Glutamatergic neuron (in vitro differentiated cells): ENCODE measurements at regions not wholly inside any gene's neighbourhood (a gene's known extent, or its start where the extent isn't known, plus 50 kb on each side); places are given as distances from the start of the nearest gene placed in this dataset.

Source experiments
- DNase-seq: peaks from one replicate; pipeline ENCODE4 v3.0.0; 2022
- H3K27ac Mint-ChIP-seq: one replicate; pipeline ENCODE4 v1.8.0; 2020; ENCODE audit warnings: mild to moderate bottlenecking, mixed read lengths, inconsistent platforms; ENCODE audit not compliant: unreplicated experiment
- H3K27me3 Mint-ChIP-seq: one replicate; pipeline ENCODE4 v1.8.0; 2020; ENCODE audit warnings: mild to moderate bottlenecking, moderate library complexity, mixed read lengths, inconsistent platforms; ENCODE audit not compliant: unreplicated experiment
- H3K36me3 Mint-ChIP-seq: one replicate; pipeline ENCODE4 v1.8.0; 2020; ENCODE audit warnings: mild to moderate bottlenecking, mixed read lengths, inconsistent platforms; ENCODE audit not compliant: unreplicated experiment
- H3K4me1 Mint-ChIP-seq: one replicate; pipeline ENCODE4 v1.8.0; 2020; ENCODE audit warnings: mild to moderate bottlenecking, low read depth, mixed read lengths, inconsistent platforms; ENCODE audit not compliant: unreplicated experiment
- H3K4me3 Mint-ChIP-seq: one replicate; pipeline ENCODE4 v1.8.0; 2020; ENCODE audit warnings: mild to moderate bottlenecking, mixed read lengths, inconsistent platforms; ENCODE audit not compliant: unreplicated experiment
- H3K9me3 Mint-ChIP-seq: one replicate; pipeline ENCODE4 v1.8.0; 2020; ENCODE audit warnings: mild to moderate bottlenecking, moderate library complexity, mixed read lengths, inconsistent platforms; ENCODE audit not compliant: unreplicated experiment
- TF ChIP-seq, protein P1 (sequence below): fragments of 200-600 bp; sonication (generic); IDR thresholded peaks from one replicate; pipeline ENCODE4 v1.5.0; 2021; ENCODE audit not compliant: partially characterized antibody, unreplicated experiment

DNA sequence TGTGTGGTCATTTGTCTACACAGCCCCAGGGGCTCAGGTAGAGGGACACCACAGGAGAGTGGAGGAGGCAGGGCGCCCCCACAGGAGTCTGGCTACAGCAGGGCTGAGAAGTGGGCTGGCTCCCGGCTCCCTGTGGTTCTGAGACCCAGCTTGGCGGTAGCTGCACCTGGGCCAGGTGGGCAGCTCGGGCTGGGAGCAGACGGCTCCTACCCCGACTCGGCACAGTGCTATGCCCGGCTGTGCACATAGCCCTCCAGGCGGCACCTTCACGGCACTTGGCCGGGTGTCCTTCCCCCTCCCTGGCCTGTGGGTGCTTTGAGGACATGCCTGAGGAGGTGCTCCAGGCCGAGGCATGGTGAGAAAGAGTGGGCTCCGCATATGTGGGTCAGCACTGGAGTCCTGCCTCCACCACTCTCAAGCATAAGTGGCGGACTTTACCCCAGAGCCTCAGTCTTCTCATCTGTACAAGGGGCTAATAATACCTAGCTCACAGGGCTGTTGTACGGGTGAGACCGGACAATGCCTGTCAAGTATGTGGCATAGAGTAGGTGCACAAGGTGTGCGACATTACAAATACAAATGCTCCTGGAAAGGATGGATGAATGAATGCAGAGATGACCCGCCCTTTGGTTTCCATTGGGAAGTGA lies 50.1 kb upstream of the JPH3 start:
- Mint-ChIP-seq H3K36me3 (peaks cover 6% of the 10 kb centered on the region), H3K27ac (no peak overlapping the region), H3K4me1 (no peaks in the 10 kb centered on the region), H3K9me3 (peaks cover 7% of the 10 kb centered on the region), H3K27me3 (peaks cover 14% of the 10 kb centered on the region), H3K4me3 (no peak overlapping the region)
- no peak for DNase-seq
- TF ChIP-seq, protein P1, sequence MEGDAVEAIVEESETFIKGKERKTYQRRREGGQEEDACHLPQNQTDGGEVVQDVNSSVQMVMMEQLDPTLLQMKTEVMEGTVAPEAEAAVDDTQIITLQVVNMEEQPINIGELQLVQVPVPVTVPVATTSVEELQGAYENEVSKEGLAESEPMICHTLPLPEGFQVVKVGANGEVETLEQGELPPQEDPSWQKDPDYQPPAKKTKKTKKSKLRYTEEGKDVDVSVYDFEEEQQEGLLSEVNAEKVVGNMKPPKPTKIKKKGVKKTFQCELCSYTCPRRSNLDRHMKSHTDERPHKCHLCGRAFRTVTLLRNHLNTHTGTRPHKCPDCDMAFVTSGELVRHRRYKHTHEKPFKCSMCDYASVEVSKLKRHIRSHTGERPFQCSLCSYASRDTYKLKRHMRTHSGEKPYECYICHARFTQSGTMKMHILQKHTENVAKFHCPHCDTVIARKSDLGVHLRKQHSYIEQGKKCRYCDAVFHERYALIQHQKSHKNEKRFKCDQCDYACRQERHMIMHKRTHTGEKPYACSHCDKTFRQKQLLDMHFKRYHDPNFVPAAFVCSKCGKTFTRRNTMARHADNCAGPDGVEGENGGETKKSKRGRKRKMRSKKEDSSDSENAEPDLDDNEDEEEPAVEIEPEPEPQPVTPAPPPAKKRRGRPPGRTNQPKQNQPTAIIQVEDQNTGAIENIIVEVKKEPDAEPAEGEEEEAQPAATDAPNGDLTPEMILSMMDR: no peak

DNA sequence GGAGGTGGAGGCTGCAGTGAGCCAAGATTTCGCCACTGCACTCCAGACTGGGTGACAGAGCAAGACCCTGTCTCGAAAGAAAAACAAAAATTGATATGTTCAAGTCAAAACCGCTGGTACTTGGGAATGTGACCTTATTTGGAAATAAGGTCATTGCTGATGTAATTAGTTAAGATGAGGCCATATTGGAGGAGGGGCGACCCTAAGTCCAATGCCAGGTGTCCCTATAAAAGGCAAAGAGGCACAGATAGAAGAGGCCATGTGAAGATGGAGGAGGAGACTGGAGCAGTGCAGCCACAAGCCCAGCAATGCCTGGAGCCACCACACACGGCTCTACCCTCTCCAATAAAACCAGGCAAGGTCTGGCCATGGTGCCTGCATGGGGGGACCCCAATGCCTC lies 50.8 kb upstream of the JPH3 start:
- no peak overlapping the region for H3K27ac Mint-ChIP-seq
- no peaks in the 10 kb centered on the region for H3K4me1 Mint-ChIP-seq
- peaks cover 7% of the 10 kb centered on the region for H3K9me3 Mint-ChIP-seq
- H3K27me3 Mint-ChIP-seq: peaks cover 14% of the 10 kb centered on the region
- TF ChIP-seq, protein P1: no peak
- H3K4me3 Mint-ChIP-seq: no peak overlapping the region
- no peak for DNase-seq
- H3K36me3 Mint-ChIP-seq: peaks cover 6% of the 10 kb centered on the region

DNA sequence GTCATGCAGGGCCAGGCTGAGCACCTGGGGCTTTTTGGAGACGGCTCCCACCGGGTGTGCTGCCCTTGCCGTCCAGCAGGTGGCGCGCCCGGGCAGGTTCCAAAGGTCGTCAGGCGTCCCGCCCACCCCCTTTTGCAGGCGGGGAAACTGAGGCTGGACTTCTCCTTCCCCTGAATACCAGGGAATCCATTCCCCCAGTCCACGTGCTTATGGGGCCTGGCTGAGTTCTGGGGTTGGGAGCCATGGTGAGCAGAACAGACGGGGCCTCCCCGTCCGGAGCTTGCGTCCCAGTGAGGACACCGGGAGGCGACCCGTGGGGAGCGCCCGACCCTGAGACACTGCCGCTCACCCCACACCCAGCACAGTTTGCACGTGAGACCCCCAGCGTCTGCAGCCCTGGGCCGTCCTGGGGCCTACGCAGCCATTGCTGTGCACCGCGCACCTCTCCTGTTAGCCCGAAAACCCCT lies 51.8 kb upstream of the JPH3 start:
- TF ChIP-seq, protein P1: peak; percentile 97
- Mint-ChIP-seq H3K4me3 (no peak overlapping the region), H3K4me1 (no peaks in the 10 kb centered on the region), H3K27me3 (peaks cover 14% of the 10 kb centered on the region), H3K36me3 (peaks cover 9% of the 10 kb centered on the region), H3K9me3 (peaks cover 12% of the 10 kb centered on the region), H3K27ac (no peak overlapping the region)
- DNase-seq: peak; percentile 72

DNA sequence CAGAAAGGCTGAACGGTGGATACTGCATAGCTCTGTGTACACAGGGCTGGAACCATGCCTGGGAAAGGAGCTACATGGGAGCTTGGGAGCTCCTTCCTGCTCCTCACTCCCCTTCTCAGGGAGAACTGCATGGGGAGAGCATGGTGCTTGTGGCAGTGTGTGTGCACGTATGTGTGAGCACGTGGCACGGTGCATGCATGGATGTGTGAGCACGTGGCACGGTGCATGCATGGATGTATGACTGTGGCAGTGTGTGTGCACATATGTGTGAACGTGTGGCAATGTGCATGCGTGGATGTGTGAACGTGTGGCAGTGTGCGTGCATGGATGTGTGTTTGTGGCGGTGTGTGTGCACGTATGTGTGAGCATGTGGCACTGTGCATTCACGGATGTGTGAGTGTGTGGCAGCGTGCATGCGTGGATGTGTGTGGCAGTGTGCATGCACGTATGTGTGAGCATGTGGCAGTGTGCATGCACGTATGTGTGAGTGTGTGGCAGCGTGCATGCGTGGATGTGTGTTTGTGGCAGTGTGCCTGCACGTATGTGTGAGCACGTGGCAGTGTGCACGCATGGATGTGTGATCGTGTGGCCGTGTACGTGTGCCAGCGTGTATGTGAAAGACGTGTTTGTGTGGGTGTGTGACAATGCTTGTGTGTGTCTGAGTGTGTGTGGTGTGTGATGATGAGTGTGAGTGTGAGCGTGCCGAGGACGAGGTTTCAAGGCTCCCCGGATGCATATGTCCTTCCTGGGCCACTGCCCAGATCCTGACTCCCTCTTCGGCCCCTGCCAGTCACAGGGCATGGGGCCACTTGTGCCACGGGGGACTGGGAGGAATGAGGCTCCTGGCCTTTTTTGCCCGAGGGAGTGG lies 52.4 kb upstream of the JPH3 start:
- Mint-ChIP-seq H3K9me3 (peaks cover 13% of the 10 kb centered on the region), H3K4me3 (peak overlapping the region; percentile 11), H3K4me1 (no peaks in the 10 kb centered on the region), H3K36me3 (peaks cover 12% of the 10 kb centered on the region), H3K27ac (no peak overlapping the region), H3K27me3 (peaks cover 14% of the 10 kb centered on the region)
- no peak for DNase-seq
- TF ChIP-seq, protein P1: no peak

DNA sequence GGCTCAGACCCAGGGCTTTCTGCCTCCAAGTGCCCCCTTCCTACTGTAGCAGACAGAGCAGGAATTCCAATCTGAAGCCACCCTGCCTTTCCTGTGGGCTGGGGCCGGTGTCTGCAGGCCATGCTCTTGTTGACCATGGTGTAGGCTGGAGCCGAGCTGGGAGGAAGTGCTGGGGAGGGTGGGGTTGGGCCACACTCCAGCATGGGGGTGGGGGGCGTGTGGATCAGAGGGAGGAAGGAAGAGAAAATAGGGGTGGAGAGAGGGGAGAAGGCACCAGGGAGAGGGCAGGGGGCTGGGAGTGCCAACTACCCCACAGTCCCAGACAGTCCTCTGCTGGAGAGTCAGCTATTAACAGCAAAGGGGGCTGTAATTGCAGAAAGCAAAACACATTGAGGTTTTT lies 54.3 kb upstream of the JPH3 start:
- Mint-ChIP-seq H3K27me3 (peaks cover 14% of the 10 kb centered on the region), H3K27ac (no peak overlapping the region), H3K4me3 (no peak overlapping the region), H3K4me1 (no peaks in the 10 kb centered on the region), H3K36me3 (peaks cover 7% of the 10 kb centered on the region), H3K9me3 (peaks cover 13% of the 10 kb centered on the region)
- no peak for DNase-seq
- TF ChIP-seq, protein P1: no peak
